ENCODE measurements at regions not wholly inside any gene's neighbourhood (a gene's known extent, or its start where the extent isn't known, plus 50 kb on each side); places are given as distances from the start of the nearest gene placed in this dataset.

DNA sequence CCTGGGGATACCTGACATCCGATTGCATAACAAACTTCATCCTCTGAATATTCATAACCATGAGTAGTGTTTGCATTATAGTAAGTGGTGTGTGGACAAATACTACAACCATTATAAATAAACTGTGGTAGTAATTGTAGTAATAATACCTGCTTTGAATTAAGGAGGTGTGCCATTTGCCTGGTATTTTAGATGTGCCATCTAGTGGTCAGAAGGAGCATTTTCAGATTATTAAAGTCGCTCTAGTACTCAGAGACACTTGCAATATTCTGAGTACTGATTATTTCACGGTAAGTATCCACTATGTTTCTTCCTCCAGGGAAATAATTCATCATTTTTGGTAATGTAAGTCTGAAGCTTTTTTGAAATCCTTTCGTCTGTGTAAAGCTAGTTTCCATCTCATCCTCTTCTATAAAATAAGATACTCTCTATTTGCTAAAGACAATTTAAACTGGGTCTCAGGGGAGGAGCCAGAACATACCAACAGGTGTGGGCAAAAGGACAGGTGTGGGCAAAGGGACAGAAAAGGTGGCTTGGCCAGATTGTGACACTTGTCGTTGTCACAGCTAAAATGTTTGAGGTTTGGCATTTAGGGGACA is 115.3 kb upstream of the WDR11 start:
- Mint-ChIP-seq H3K36me3 (ENCODE audit: unreplicated experiment) (no peaks in the 10 kb centered on the region), H3K4me3 (ENCODE audit: unreplicated experiment) (no peak overlapping the region), H3K4me1 (ENCODE audit: low read depth, unreplicated experiment) (no peaks in the 10 kb centered on the region), H3K9me3 (ENCODE audit: unreplicated experiment) (no peaks in the 10 kb centered on the region), H3K27ac (ENCODE audit: unreplicated experiment) (no peak overlapping the region), H3K27me3 (ENCODE audit: unreplicated experiment) (no peaks in the 10 kb centered on the region)
- peak; percentile 90 for TF ChIP-seq CTCF (IDR thresholded peaks at IDR 0.05; ENCODE audit: partially characterized antibody, unreplicated experiment)
- no peak for DNase-seq

DNA sequence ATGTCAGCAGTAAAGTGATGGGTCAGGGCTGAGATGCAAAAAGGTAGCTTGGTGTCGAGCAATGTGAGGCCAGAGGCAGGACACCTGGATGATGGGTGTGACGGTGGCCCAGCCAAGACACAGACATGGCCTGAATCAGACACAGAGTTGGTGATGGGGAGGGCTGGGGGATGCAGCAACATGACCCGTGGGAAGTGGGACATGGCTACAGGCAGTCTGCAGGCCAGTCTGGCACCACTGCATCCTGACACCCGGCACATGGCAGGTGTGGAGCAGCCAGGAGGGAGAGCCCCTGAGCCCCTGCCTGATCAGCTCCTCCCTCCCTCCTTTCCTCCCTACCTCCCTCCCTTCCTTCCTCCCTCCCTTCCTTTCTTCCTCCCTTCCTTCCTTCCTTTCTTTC is 114.8 kb upstream of the WDR11 start:
- Mint-ChIP-seq H3K4me3 (ENCODE audit: unreplicated experiment) (no peak overlapping the region), H3K4me1 (ENCODE audit: low read depth, unreplicated experiment) (no peaks in the 10 kb centered on the region), H3K27ac (ENCODE audit: unreplicated experiment) (no peak overlapping the region), H3K9me3 (ENCODE audit: unreplicated experiment) (no peaks in the 10 kb centered on the region), H3K27me3 (ENCODE audit: unreplicated experiment) (no peaks in the 10 kb centered on the region), H3K36me3 (ENCODE audit: unreplicated experiment) (no peaks in the 10 kb centered on the region)
- no peak for DNase-seq
- TF ChIP-seq CTCF (IDR thresholded peaks at IDR 0.05; ENCODE audit: partially characterized antibody, unreplicated experiment) = no peak

GRCh38 chr10:120738658-120739057 is 112.5 kb upstream of the WDR11 start:
- Mint-ChIP-seq H3K27me3 (ENCODE audit: unreplicated experiment) (no peaks in the 10 kb centered on the region), H3K4me3 (ENCODE audit: unreplicated experiment) (no peak overlapping the region), H3K27ac (ENCODE audit: unreplicated experiment) (no peak overlapping the region), H3K4me1 (ENCODE audit: low read depth, unreplicated experiment) (no peaks in the 10 kb centered on the region), H3K9me3 (ENCODE audit: unreplicated experiment) (no peaks in the 10 kb centered on the region), H3K36me3 (ENCODE audit: unreplicated experiment) (peaks cover 5% of the 10 kb centered on the region)
- DNase-seq = no peak
- TF ChIP-seq CTCF (IDR thresholded peaks at IDR 0.05; ENCODE audit: partially characterized antibody, unreplicated experiment) = no peak

GRCh38 chr10:120741396-120741795 is 109.8 kb upstream of the WDR11 start:
- Mint-ChIP-seq H3K4me3 (ENCODE audit: unreplicated experiment) (no peak overlapping the region), H3K27ac (ENCODE audit: unreplicated experiment) (no peak overlapping the region), H3K27me3 (ENCODE audit: unreplicated experiment) (peaks cover 3% of the 10 kb centered on the region), H3K4me1 (ENCODE audit: low read depth, unreplicated experiment) (peaks cover 10% of the 10 kb centered on the region), H3K9me3 (ENCODE audit: unreplicated experiment) (peaks cover 4% of the 10 kb centered on the region), H3K36me3 (ENCODE audit: unreplicated experiment) (peaks cover 5% of the 10 kb centered on the region)
- no peak for TF ChIP-seq CTCF (IDR thresholded peaks at IDR 0.05; ENCODE audit: partially characterized antibody, unreplicated experiment)
- no peak for DNase-seq

DNA sequence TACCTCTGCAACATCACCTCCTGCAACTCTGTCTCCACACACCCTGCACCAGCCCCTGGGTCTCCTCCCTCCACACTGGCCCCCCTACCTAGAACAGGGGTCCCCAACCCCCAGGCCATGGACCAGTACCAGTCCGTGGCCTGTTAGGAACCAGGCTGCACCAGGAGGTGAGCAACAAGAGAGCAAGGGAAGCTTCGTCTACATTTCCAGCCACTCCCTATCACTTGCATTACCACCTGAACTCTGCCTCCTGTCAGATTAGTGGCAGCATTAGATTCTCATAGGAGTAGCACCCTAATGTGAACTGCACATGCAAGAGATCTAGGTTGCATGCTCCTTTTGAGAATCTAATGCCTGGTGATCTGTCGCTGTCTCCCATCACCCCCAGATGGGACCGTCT is 108.8 kb upstream of the WDR11 start:
- no peak for TF ChIP-seq CTCF (IDR thresholded peaks at IDR 0.05; ENCODE audit: partially characterized antibody, unreplicated experiment)
- Mint-ChIP-seq H3K27me3 (ENCODE audit: unreplicated experiment) (peaks cover 3% of the 10 kb centered on the region), H3K4me3 (ENCODE audit: unreplicated experiment) (no peak overlapping the region), H3K27ac (ENCODE audit: unreplicated experiment) (no peak overlapping the region), H3K36me3 (ENCODE audit: unreplicated experiment) (peaks cover 5% of the 10 kb centered on the region), H3K9me3 (ENCODE audit: unreplicated experiment) (peaks cover 6% of the 10 kb centered on the region), H3K4me1 (ENCODE audit: low read depth, unreplicated experiment) (peaks cover 19% of the 10 kb centered on the region)
- DNase-seq = no peak
